ENCODE measurements at regions not wholly inside any gene's neighbourhood (a gene's known extent, or its start where the extent isn't known, plus 50 kb on each side); places are given as distances from the start of the nearest gene placed in this dataset.

DNA sequence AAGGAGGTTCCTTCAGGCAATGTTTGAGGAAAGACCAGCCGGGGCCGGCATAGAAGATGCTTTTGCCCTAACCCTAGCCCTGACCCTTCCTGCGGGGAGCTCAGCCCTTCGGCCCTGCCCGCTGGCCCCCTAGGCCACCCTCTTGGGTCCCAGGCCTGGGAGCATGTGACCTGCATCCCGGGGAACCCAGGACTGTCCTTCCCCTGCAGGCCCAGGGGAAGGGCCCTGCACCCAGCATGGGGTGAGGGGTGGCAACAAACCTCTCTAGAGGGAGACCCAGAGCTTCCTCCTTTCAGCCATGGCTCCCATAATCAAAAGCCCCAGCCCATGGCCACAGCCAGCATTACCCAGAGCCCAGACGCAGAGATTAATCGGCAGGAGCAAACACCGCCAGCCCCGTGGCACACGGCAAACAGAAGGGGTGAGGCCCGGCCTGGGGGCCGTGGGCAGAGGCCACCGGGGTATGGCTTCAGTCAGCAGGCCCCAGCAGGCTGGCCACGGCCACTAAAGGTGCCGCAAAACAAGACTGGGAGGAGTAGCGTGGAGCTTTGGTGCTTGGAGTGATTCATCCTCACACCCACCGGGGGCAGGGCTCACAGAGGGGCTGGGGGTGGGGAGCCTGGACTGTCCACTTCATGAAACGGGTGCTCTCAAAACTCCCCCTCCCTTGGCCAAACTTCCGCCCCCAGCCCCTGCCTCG, 61.6 kb upstream of the HPCAL1 start:
- Histone ChIP-seq H3K4me3 (ENCODE audit: low read depth, low read length) (no peak overlapping the region), H3K36me3 (no peaks in the 10 kb centered on the region), H3K27ac (no peak overlapping the region), H3K9me3 (ENCODE audit: severe bottlenecking) (no peaks in the 10 kb centered on the region), H3K27me3 (ENCODE audit: insufficient read depth, low read depth, severe bottlenecking) (no peaks in the 10 kb centered on the region)
- no peak for DNase-seq
- TF ChIP-seq, protein P1, sequence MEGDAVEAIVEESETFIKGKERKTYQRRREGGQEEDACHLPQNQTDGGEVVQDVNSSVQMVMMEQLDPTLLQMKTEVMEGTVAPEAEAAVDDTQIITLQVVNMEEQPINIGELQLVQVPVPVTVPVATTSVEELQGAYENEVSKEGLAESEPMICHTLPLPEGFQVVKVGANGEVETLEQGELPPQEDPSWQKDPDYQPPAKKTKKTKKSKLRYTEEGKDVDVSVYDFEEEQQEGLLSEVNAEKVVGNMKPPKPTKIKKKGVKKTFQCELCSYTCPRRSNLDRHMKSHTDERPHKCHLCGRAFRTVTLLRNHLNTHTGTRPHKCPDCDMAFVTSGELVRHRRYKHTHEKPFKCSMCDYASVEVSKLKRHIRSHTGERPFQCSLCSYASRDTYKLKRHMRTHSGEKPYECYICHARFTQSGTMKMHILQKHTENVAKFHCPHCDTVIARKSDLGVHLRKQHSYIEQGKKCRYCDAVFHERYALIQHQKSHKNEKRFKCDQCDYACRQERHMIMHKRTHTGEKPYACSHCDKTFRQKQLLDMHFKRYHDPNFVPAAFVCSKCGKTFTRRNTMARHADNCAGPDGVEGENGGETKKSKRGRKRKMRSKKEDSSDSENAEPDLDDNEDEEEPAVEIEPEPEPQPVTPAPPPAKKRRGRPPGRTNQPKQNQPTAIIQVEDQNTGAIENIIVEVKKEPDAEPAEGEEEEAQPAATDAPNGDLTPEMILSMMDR (IDR thresholded peaks at IDR 0.05; ENCODE audit: low read depth, low read length) = no peak

DNA sequence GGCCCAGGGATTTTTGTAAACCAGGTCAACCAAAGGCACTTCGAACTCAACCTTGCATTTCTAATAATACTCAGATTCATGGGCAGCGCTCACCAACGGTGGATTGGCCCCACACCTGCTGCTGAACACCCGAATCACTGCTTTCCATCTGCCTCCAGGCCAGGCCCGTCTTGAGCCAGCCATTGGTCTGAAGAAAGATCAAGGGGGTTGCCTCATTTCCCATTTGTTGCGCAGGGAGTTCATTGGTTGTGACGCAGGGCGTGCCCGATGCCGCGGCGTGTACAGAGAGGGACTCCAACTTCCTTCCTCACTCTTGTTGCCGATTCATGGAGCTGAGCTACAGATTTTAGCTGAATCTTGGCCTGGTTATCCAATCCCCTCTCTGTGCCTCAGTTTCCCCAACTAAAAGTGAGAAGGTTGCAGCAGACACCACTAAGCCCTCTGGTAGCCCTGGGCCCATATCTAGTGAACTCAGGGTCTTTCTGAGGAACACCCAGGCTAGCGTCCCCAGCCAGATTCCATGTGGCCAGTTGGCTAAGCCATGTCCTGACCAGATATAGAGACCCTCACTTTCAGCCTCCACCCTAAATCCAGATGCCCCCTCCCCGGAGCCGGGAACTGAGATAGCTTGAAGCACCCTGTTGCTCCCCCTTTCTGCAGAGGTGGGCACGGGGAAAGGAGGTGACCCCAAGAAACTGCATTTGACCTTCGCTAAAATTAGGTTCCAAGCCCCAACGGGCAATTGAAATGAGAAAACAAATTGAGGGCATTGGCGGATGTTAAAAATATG, 60.9 kb upstream of the HPCAL1 start:
- no peaks in the 10 kb centered on the region for H3K9me3 ChIP-seq (ENCODE audit: severe bottlenecking)
- H3K27ac ChIP-seq = no peak overlapping the region
- no peaks in the 10 kb centered on the region for H3K27me3 ChIP-seq (ENCODE audit: insufficient read depth, low read depth, severe bottlenecking)
- no peak overlapping the region for H3K4me3 ChIP-seq (ENCODE audit: low read depth, low read length)
- no peak for DNase-seq
- TF ChIP-seq, protein P1 (IDR thresholded peaks at IDR 0.05; ENCODE audit: low read depth, low read length) = no peak
- H3K36me3 ChIP-seq = no peaks in the 10 kb centered on the region

DNA sequence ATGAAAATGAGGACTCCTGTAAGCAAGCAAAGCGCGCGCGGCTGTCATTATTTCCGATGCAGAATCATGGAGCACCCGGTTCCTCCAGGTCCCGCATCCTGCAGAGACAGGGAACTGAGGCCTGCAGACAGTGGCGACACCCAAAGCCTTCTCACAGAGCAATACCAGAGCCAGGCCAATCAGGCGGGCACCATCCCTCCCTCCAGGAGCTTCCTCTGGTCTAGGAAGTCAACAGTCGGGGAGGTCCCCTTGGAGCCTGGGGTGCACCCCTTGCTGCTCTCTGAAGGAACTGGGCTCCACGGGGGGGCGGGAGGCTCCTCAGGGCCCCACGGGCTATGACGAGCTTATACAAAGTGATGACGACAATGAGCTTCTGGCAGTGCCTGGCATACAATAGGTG, 60.3 kb upstream of the HPCAL1 start:
- TF ChIP-seq, protein P1 (IDR thresholded peaks at IDR 0.05; ENCODE audit: low read depth, low read length) = no peak
- Histone ChIP-seq H3K36me3 (no peaks in the 10 kb centered on the region), H3K4me3 (ENCODE audit: low read depth, low read length) (no peak overlapping the region), H3K27me3 (ENCODE audit: insufficient read depth, low read depth, severe bottlenecking) (no peaks in the 10 kb centered on the region), H3K27ac (no peak overlapping the region), H3K9me3 (ENCODE audit: severe bottlenecking) (no peaks in the 10 kb centered on the region)
- DNase-seq = no peak

DNA sequence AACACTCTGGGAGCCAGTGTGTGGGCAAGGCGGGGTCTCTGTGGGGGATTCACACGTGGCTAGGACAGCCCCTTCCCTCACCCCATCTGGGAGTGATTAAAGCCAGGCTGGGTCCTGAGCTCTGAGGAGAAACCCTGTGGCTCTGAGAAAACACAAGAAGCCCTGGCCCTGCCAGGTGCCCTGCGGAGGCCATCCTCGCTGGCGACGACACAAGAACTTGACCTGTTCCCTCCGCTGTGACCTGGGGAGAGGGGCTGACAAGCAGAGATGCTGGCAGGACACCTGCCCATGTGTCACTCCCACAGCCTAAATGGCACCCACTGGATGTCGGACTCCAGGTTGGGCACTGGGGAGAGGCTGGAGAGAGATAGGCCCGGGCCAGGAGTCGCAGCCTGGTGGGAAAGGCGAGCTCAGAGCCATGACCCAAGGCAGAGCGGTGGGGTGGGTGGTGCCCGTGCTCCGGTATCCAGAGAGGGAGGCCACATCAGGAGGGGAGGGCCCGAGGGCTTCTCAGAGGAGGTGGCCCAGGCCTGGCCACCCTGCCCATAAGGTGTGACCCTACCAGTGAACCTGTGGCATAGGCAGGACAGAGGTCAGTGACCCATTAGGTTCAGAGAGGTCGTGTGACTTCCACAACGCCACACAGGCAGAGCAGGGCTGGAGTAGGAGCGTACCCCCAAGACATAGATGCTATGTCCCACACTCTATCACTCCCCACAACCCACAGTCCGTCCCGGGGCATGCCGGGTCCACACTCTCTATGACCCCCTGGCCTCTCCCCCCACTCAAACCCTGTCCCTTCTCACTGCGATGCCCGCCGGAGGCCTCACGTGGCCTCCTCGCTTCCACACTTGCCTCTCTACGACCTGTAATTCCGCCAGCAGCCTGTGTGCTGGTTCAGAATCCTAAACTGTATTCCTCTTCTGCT, 59.4 kb upstream of the HPCAL1 start:
- Histone ChIP-seq H3K9me3 (ENCODE audit: severe bottlenecking) (no peaks in the 10 kb centered on the region), H3K4me3 (ENCODE audit: low read depth, low read length) (no peak overlapping the region), H3K36me3 (no peaks in the 10 kb centered on the region), H3K27me3 (ENCODE audit: insufficient read depth, low read depth, severe bottlenecking) (no peaks in the 10 kb centered on the region), H3K27ac (no peak overlapping the region)
- no peak for DNase-seq
- TF ChIP-seq, protein P1 (IDR thresholded peaks at IDR 0.05; ENCODE audit: low read depth, low read length) = no peak

DNA sequence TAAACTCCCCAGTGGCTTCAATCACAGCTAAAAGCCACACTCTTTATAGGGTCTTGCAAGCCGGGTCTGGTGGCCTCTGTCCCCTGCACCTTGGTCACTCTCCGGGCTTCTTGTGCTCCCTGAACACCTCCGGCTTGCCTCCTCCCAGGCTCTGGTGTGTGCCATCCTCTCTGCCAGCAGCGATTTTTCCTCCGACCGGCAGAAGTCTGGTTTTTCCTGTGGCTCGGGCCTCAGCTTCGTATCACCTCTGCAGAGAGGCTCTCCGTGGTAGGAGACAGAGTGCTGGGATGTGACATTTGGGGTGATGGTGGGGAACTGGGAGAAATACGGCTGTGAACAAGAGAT, 58.8 kb upstream of the HPCAL1 start:
- Histone ChIP-seq H3K9me3 (ENCODE audit: severe bottlenecking) (no peaks in the 10 kb centered on the region), H3K36me3 (no peaks in the 10 kb centered on the region), H3K27ac (no peak overlapping the region), H3K27me3 (ENCODE audit: insufficient read depth, low read depth, severe bottlenecking) (no peaks in the 10 kb centered on the region), H3K4me3 (ENCODE audit: low read depth, low read length) (no peak overlapping the region)
- DNase-seq = no peak
- TF ChIP-seq, protein P1 (IDR thresholded peaks at IDR 0.05; ENCODE audit: low read depth, low read length) = no peak

All from WERI-Rb-1 (cell line).